PC-3 (cell line): ENCODE measurements at regions not wholly inside any gene's neighbourhood (a gene's known extent, or its start where the extent isn't known, plus 50 kb on each side); places are given as distances from the start of the nearest gene placed in this dataset.

Experiments used
- ATAC-seq: fragments of 200-7000 bp; cut with Tn5 transposase; 2 replicates; pipeline ENCODE4 v1.9.1; 2020; ENCODE audit warnings: mild to moderate bottlenecking, moderate library complexity
- BruUV-seq: library from RNA; stranded (reverse); fragments of 400-500 nt; replicated peaks from 2 replicates; lab custom pipeline; 2021; lab: Mats Ljungman, UMichigan
- CTCF ChIA-PET: fragments of 300-600 bp; sonication (Branson Sonifier 250); formaldehyde crosslinking; loops from one replicate; lab custom pipeline; 2022; ENCODE audit warnings: antibody characterized with exemption; lab: Charles Lee
- POLR2A ChIA-PET: fragments of 300-600 bp; sonication (Branson Sonifier 250); formaldehyde crosslinking; loops from one replicate; lab custom pipeline; 2022; ENCODE audit warnings: antibody characterized with exemption; ENCODE audit not compliant: unreplicated experiment; lab: Charles Lee
- DNase-seq: peaks from one replicate; pipeline ENCODE4 v3.0.0-alpha.2; 2015
- H2AFZ ChIP-seq: fragments of 300-600 bp; sonication (generic); 2 replicates; pipeline ENCODE4 v1.6.0; 2016; ENCODE audit warnings: antibody characterized with exemption, low read length
- H3F3A ChIP-seq: fragments of 300-600 bp; sonication (generic); one replicate; pipeline ENCODE4 v1.6.0; 2017; ENCODE audit warnings: antibody characterized with exemption, low read length, control low read depth, mild to moderate bottlenecking; ENCODE audit not compliant: unreplicated experiment
- H3K27ac ChIP-seq: fragments of 300-600 bp; sonication (generic); 2 replicates; pipeline ENCODE4 v1.5.1; 2016; ENCODE audit warnings: mild to moderate bottlenecking, low read length
- H3K27me3 ChIP-seq: fragments of 300-600 bp; sonication (generic); 2 replicates; pipeline ENCODE4 v1.6.1; 2016; ENCODE audit warnings: low read length, mixed read lengths
- H3K36me3 ChIP-seq: fragments of 300-600 bp; sonication (generic); 2 replicates; pipeline ENCODE4 v1.6.1; 2016; ENCODE audit warnings: low read depth, mixed run types, low read length, mixed read lengths
- H3K4me1 ChIP-seq: fragments of 300-600 bp; sonication (generic); 2 replicates; pipeline ENCODE4 v1.5.1; 2016; ENCODE audit warnings: low read length; ENCODE audit not compliant: insufficient read depth
- H3K4me2 ChIP-seq: fragments of 300-600 bp; sonication (generic); 2 replicates; pipeline ENCODE4 v1.6.0; 2016; ENCODE audit warnings: low read length
- H3K4me3 ChIP-seq: fragments of 300-600 bp; sonication (generic); 2 replicates; pipeline ENCODE4 v1.5.1; 2016; ENCODE audit warnings: mild to moderate bottlenecking, low read length, mixed read lengths
- H3K79me2 ChIP-seq: fragments of 300-600 bp; sonication (generic); 2 replicates; pipeline ENCODE4 v1.6.1; 2017; ENCODE audit warnings: low read length, mixed read lengths
- H3K9ac ChIP-seq: fragments of 300-600 bp; sonication (generic); 2 replicates; pipeline ENCODE4 v1.6.0; 2016; ENCODE audit warnings: mild to moderate bottlenecking, low read length
- H3K9me2 ChIP-seq: fragments of 300-600 bp; sonication (generic); replicated peaks from 2 replicates; pipeline ENCODE4 v1.6.1; 2016; ENCODE audit warnings: mixed run types, low read length, mixed read lengths
- H3K9me3 ChIP-seq: fragments of 300-600 bp; sonication (generic); 2 replicates; pipeline ENCODE4 v1.6.1; 2016; ENCODE audit warnings: low read length, mixed read lengths
- H4K20me1 ChIP-seq: fragments of 300-600 bp; sonication (generic); 2 replicates; pipeline ENCODE4 v1.6.1; 2016; ENCODE audit warnings: low read length, mixed read lengths
- EZH2 ChIP-seq: fragments of 300-600 bp; sonication (generic); IDR thresholded peaks from one replicate; pipeline ENCODE4 v1.6.1; 2017; ENCODE audit warnings: antibody characterized with exemption, mild to moderate bottlenecking, low read length; ENCODE audit not compliant: unreplicated experiment
- EZH2phosphoT487 ChIP-seq: fragments of 300-600 bp; sonication (generic); IDR thresholded peaks from 2 replicates; pipeline ENCODE4 v1.6.1; 2018; ENCODE audit warnings: mild to moderate bottlenecking, antibody characterized with exemption, low read length, borderline replicate concordance
- intact Hi-C: fragments of 100-400 bp; cut with micrococcal nuclease; formaldehyde crosslinking; loops from 2 replicates; pipeline ENCODE4 v1.9.0; 2023
- TF ChIP-seq, protein P1 (sequence below): fragments of 300-600 bp; sonication (generic); conservative IDR thresholded peaks from 2 replicates; pipeline ENCODE4 v1.5.1; 2017; ENCODE audit warnings: antibody characterized with exemption, low read depth, mild to moderate bottlenecking, low read length

DNA sequence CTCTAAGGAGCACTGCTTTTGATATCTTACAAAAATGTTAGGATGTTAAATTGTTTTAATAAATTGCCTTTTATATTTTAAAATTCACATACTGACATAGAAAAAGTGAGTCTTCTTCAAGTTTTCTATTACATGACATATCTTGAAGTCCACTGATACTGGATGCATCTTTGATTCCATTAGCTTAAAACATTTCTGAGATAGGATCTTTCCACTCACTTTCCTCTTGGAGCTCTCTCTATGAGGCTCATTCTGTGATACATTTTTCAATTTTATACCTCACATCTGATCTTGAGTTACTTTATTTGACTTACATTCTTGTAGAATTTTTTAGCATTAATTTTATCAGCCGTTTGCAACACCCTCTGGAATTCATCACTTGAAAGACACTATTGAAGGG, 86.8 kb upstream of the NOL4 start:
- no TSS peak for BruUV-seq
- ATAC-seq: no peak
- Histone ChIP-seq H4K20me1 (no peaks in the 10 kb centered on the region), H3K36me3 (no peaks in the 10 kb centered on the region), H3K9me2 (no peaks in the 10 kb centered on the region), H3K4me3 (no peak overlapping the region), H3K4me2 (no peak overlapping the region), H2AFZ (no peak overlapping the region), H3F3A (no peaks in the 10 kb centered on the region), H3K9ac (no peak overlapping the region), H3K4me1 (no peaks in the 10 kb centered on the region), H3K27ac (no peak overlapping the region), H3K9me3 (no peaks in the 10 kb centered on the region), H3K79me2 (no peaks in the 10 kb centered on the region), H3K27me3 (no peaks in the 10 kb centered on the region)
- TF ChIP-seq, protein P1, sequence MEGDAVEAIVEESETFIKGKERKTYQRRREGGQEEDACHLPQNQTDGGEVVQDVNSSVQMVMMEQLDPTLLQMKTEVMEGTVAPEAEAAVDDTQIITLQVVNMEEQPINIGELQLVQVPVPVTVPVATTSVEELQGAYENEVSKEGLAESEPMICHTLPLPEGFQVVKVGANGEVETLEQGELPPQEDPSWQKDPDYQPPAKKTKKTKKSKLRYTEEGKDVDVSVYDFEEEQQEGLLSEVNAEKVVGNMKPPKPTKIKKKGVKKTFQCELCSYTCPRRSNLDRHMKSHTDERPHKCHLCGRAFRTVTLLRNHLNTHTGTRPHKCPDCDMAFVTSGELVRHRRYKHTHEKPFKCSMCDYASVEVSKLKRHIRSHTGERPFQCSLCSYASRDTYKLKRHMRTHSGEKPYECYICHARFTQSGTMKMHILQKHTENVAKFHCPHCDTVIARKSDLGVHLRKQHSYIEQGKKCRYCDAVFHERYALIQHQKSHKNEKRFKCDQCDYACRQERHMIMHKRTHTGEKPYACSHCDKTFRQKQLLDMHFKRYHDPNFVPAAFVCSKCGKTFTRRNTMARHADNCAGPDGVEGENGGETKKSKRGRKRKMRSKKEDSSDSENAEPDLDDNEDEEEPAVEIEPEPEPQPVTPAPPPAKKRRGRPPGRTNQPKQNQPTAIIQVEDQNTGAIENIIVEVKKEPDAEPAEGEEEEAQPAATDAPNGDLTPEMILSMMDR: no peak
- no peak for DNase-seq
- ChIA-PET CTCF (no interaction called here), POLR2A (no interaction called here)
- intact Hi-C loops: no loop called here

DNA sequence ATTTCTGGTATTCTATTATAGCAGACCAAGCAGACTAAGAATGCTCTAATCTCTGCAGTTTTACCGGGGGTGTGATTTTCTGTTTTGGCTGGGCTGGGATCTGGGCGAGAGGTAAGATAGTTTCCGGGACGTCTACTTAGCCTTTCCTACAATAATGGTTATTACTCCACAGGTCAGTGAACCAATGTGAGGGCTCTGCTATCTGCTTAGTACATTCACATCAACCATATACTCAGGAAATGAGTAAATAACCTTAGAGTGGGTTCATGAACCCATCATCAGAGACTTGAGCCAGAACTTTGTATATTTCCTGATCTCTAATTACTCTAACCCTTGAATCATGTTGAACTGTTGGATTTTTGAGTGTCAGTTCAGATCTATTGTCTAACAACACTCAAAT, 90.1 kb upstream of the NOL4 start:
- ATAC-seq (no peak), DNase-seq (no peak)
- no peaks in the 10 kb centered on the region for H3F3A ChIP-seq
- H3K9ac ChIP-seq: no peak overlapping the region
- H3K9me3 ChIP-seq: no peaks in the 10 kb centered on the region
- no peaks in the 10 kb centered on the region for H3K27me3 ChIP-seq
- H4K20me1 ChIP-seq: no peaks in the 10 kb centered on the region
- no peak overlapping the region for H2AFZ ChIP-seq
- H3K79me2 ChIP-seq: no peaks in the 10 kb centered on the region
- no peak overlapping the region for H3K27ac ChIP-seq
- no peak overlapping the region for H3K4me3 ChIP-seq
- intact Hi-C loops: no loop called here
- no peaks in the 10 kb centered on the region for H3K36me3 ChIP-seq
- ChIA-PET CTCF (no interaction called here), POLR2A (no interaction called here)
- no peak overlapping the region for H3K4me2 ChIP-seq
- H3K9me2 ChIP-seq: no peaks in the 10 kb centered on the region
- TF ChIP-seq, protein P1: no peak
- TF ChIP-seq EZH2phosphoT487: no peak
- TF ChIP-seq EZH2: no peak
- BruUV-seq: no TSS peak
- no peaks in the 10 kb centered on the region for H3K4me1 ChIP-seq

DNA sequence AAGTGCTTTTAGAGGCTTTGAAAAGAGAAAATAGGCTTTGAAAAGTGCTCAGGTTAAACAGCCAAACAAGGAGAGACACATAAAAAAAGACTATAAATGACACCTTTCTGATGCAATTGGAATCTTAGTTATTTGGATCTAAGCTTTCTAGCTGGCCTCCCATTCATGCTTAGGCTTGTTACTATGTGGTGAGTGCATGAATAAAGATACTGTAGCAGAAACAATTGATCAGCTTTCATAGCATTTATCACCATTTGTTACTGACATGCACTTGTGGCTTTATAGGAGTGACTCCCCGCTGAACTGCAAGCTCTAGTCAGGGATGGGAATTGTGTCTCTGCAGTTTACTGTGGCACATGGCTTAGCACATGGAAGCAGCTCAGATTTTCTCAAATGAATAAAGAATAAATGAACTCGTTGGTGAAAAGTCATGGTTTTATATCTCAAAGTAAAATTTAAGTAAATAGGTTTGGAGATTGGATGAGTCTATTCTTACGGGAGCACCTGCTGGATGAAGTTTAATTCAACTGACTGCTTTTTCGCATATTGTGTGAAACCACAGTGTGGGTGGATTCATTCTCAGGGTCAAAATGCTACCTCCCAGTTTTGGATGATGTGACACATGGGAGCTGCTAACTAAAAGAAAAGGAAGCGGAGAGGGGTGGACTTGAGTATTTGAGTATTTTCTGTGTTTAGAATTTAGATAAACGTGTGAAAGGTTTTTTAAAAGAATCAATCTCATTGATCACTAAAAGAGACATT, 91.1 kb upstream of the NOL4 start:
- H3K27me3 ChIP-seq: no peaks in the 10 kb centered on the region
- no peaks in the 10 kb centered on the region for H3F3A ChIP-seq
- H3K36me3 ChIP-seq: no peaks in the 10 kb centered on the region
- H3K9ac ChIP-seq: no peak overlapping the region
- intact Hi-C loops: no loop called here
- DNase-seq: no peak
- no peaks in the 10 kb centered on the region for H4K20me1 ChIP-seq
- ChIA-PET CTCF (no interaction called here), POLR2A (no interaction called here)
- no peak overlapping the region for H3K4me2 ChIP-seq
- no peaks in the 10 kb centered on the region for H3K79me2 ChIP-seq
- H2AFZ ChIP-seq: no peak overlapping the region
- no peak overlapping the region for H3K4me3 ChIP-seq
- no TSS peak for BruUV-seq
- H3K9me3 ChIP-seq: no peaks in the 10 kb centered on the region
- no peaks in the 10 kb centered on the region for H3K4me1 ChIP-seq
- no peak for ATAC-seq
- H3K27ac ChIP-seq: no peak overlapping the region
- TF ChIP-seq EZH2phosphoT487 (no peak), EZH2 (no peak)
- TF ChIP-seq, protein P1: no peak
- no peaks in the 10 kb centered on the region for H3K9me2 ChIP-seq
